ENCODE measurements at regions not wholly inside any gene's neighbourhood (a gene's known extent, or its start where the extent isn't known, plus 50 kb on each side); places are given as distances from the start of the nearest gene placed in this dataset.

DNA sequence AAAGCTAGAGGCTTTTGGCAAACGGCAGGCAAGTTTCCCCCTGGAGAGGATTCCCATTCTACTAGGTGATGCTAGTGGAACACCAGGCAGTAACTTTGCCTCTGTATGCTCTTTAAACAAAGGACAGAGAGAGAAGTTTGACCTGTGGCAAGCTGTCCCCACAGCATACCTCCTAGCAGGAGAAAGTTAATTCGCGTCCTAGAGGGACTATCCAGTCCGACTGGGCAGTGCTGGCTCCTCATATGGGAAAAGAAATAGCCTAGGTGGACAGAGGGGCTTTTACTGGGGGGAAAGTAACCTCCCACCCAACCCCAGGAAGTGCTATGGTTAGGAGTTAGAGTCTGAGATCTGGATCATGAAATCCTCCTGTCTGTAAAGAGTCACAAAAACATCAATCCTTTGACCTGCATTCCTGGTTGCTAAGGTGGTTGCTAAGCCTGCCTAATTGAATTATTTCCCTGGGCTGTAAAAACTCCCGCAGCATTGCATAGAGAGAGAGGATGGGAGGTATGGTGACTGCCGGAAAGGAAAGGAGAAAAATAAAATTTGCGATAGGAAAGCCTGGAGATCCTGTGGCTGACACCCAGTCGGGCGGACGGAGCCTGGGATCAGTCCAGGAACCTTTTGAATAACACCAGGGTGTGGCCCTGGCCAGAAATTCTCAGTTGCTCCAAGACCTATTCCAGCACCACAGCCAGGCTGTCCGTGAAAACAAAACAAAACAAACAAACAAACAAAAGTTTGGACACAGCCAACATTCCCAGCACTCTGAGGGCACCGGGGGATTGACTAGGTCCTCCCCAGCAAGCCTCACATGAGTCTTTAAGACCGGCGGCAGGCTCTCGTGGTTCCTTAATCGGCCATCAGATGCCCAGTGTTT, 67.7 kb upstream of the ATP11B start:
- TF ChIP-seq, protein P1, sequence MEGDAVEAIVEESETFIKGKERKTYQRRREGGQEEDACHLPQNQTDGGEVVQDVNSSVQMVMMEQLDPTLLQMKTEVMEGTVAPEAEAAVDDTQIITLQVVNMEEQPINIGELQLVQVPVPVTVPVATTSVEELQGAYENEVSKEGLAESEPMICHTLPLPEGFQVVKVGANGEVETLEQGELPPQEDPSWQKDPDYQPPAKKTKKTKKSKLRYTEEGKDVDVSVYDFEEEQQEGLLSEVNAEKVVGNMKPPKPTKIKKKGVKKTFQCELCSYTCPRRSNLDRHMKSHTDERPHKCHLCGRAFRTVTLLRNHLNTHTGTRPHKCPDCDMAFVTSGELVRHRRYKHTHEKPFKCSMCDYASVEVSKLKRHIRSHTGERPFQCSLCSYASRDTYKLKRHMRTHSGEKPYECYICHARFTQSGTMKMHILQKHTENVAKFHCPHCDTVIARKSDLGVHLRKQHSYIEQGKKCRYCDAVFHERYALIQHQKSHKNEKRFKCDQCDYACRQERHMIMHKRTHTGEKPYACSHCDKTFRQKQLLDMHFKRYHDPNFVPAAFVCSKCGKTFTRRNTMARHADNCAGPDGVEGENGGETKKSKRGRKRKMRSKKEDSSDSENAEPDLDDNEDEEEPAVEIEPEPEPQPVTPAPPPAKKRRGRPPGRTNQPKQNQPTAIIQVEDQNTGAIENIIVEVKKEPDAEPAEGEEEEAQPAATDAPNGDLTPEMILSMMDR (IDR thresholded peaks at IDR 0.05; ENCODE audit: low read depth, low read length, poor library complexity, severe bottlenecking), result no peak
- TF ChIP-seq EZH2phosphoT487 (IDR thresholded peaks at IDR 0.05; ENCODE audit: borderline replicate concordance, low read length), result no peak
